ENCODE measurements at regions not wholly inside any gene's neighbourhood (a gene's known extent, or its start where the extent isn't known, plus 50 kb on each side); places are given as distances from the start of the nearest gene placed in this dataset.

- TF ChIP-seq CTCF (IDR thresholded peaks at IDR 0.05) = no peak
- no peak for TF ChIP-seq EP300 (IDR thresholded peaks at IDR 0.05)
- TF ChIP-seq POLR2AphosphoS5 (IDR thresholded peaks at IDR 0.05) = no peak
- no peak for TF ChIP-seq POLR2A (IDR thresholded peaks at IDR 0.05; ENCODE audit: low read depth)
- intact Hi-C loops (cut with DNase I) = no loop called here
- H3K36me3 ChIP-seq = no peaks in the 10 kb centered on the region
- no peaks in the 10 kb centered on the region for H3K27me3 ChIP-seq
- no peak for DNase-seq (ENCODE audit: extremely low spot score)
- H3K4me3 ChIP-seq = no peak overlapping the region
- H3K27ac ChIP-seq (replicated peaks in 1 of 4) = no peak overlapping the region
- no peaks in the 10 kb centered on the region for H3K9me3 ChIP-seq
- peaks cover 0 to 15% (median 3%) of the 10 kb centered on the region in 4 donors for H3K4me1 ChIP-seq
- 43% methylated on average over 1 of the region's 1 CpG for whole genome bisulfite sequencing
These were observed 50.9 kb upstream of the ATXN3L start for GRCh38 chrX:13370713-13371112.

Data from esophagus muscularis mucosa (tissue), 4 donors.